ENCODE measurements at regions not wholly inside any gene's neighbourhood (a gene's known extent, or its start where the extent isn't known, plus 50 kb on each side); places are given as distances from the start of the nearest gene placed in this dataset.

GRCh38 chr4:104966349-104967033 is 180.2 kb upstream of the TET2 start:
- TF ChIP-seq CTCF (conservative IDR thresholded peaks at IDR 0.05 in 1 of 2, IDR thresholded peaks at IDR 0.05 in 1 of 2; ENCODE audit: extremely low read depth in 1 of 2, insufficient read depth in 1 of 2, low read depth in 1 of 2, low read length in 2 of 2), result no peak
- TF ChIP-seq EZH2 (IDR thresholded peaks at IDR 0.05; ENCODE audit: borderline replicate concordance, low read length), result no peak
